Fibroblast of skin of abdomen (primary cell): ENCODE measurements at regions not wholly inside any gene's neighbourhood (a gene's known extent, or its start where the extent isn't known, plus 50 kb on each side); places are given as distances from the start of the nearest gene placed in this dataset.
A peak's percentile ranks its signal among the peaks of the same experiment; 100 is the strongest.

Experiments
- DNase-seq: peaks from one replicate; pipeline ENCODE4 v3.0.0-alpha.2; 2013

GRCh38 chr4:66097218-66097617 is 426.9 kb upstream of the EPHA5 start:
- no peak for DNase-seq

- no peak for DNase-seq
Measured at GRCh38 chr4:66095065-66095464, 424.8 kb upstream of the EPHA5 start.

- DNase-seq = no peak
Measured at GRCh38 chr4:66094070-66094469, 423.8 kb upstream of the EPHA5 start.

DNA sequence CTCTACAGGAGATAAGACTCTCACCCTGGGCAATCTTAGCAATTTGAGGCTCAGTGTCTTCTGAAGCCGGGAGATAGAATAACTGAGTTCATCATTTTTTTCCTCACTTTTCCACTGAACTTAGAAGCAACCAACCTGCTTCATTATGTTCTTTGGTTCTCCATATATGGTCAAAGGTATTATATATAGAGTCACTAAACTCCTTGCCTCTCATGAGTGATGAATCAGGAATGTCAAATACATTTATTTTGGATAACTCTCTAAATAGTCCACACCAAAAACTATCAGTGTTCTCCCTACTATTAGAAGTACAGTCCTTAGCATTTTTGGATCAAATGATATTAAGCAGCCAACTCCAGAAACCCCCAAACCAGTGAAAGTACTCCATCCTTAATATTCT is 421.5 kb upstream of the EPHA5 start:
- DNase-seq = peak; percentile 6

DNA sequence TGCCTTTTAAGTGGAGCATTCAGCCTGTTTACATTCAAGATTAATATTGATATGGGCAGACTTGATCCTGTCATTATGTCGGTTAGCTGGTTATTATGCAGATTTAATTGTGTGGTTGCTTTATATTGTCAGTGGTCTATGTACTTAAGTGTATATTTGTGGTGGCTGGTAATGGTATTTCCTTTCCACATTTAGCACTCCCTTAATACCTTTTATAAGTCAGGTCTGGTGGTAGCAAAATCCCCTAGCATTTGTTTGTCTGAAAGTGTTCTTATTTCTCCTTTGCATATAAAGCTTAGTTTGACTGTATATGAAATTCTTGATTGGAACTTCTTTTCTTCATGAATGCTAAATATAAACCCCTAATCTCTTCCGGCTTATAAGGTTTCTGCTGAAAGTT is 403.7 kb upstream of the EPHA5 start:
- DNase-seq = no peak

DNA sequence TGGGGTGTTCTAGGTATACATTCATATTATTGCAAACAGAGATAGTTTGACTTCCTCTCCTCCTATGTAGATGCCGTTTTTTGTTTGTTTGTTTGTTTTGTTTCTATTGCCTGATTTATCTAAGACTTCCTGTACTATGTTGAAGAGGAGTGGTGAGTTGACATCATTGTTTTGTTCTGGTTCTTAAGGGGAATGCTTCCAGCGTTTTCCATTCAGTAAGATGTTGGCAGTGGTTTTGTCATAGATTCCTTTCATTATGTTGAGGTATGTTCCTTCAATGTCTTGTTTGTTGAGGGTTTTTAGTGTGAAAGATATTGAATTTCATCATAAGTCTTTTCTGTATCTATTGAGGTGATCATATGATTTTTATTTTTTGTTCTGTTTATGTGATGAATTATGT is 401.6 kb upstream of the EPHA5 start:
- DNase-seq = no peak

DNA sequence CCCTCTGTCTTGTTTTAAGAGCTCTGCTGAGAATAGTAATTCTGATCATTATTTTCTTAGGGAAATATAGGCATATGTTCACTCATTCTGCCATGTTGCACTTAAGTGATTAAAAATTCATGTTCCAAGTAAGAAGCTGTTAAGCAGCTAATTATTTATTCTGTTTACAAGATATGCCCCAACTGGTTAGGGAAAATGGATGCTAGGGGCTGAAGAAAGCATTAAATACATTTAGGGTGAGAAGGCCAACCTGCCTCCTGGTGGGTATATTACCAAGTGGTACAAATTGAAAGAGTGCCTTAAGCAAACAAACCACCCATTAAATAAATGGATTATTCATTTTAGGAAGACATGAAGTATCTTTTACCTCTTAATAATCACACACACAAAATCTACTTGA is 392.6 kb upstream of the EPHA5 start:
- DNase-seq = no peak

GRCh38 chr4:66062044-66062443 is 391.8 kb upstream of the EPHA5 start:
- DNase-seq = peak; percentile 28

GRCh38 chr4:66059556-66059955 is 389.3 kb upstream of the EPHA5 start:
- no peak for DNase-seq

- no peak for DNase-seq
Measured at GRCh38 chr4:66059136-66059535, 388.8 kb upstream of the EPHA5 start.

GRCh38 chr4:66055999-66056398 is 385.7 kb upstream of the EPHA5 start:
- DNase-seq = no peak

DNA sequence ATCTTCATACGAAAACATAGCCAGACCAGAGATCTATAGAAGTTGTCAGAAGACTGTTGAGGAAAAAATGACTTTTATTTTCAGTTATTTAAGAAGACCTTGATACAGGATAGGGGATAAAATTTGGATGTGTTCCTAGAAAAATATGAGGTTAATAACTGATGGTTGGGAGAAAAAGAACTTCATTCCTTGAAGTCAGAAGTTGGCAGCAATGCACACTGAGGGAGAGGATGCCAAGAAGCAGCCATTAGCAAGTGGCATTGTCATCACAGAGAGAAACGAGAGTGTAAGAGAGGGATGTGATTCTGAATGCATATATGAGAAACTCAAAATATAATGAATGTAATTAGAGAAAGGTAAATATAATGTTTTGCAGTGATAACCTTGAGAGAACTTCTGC is 382.1 kb upstream of the EPHA5 start:
- DNase-seq = peak; percentile 4

DNA sequence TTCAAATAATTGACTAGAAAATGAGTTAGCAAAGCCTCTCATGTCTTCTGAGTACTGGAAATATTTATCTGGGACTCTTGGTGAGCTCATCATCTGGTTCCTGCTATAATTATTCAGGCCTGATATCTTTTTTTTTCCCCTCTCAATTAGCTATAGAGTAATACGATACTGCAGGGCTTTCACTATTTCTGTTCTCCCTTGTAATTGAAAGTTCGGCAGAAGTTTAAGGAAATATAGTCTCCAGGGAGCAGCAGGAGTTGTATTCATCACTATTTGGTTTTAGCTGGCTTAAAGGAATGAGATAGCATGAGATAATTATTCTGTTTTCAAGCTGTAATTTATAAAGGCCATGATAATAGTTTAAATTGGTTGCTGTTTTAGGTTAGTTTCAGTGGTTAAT is 378.6 kb upstream of the EPHA5 start:
- DNase-seq = peak; percentile 5

- no peak for DNase-seq
Measured at GRCh38 chr4:66045913-66046312, 375.6 kb upstream of the EPHA5 start.

- DNase-seq = no peak
Measured at GRCh38 chr4:66035701-66036100, 365.4 kb upstream of the EPHA5 start.

DNA sequence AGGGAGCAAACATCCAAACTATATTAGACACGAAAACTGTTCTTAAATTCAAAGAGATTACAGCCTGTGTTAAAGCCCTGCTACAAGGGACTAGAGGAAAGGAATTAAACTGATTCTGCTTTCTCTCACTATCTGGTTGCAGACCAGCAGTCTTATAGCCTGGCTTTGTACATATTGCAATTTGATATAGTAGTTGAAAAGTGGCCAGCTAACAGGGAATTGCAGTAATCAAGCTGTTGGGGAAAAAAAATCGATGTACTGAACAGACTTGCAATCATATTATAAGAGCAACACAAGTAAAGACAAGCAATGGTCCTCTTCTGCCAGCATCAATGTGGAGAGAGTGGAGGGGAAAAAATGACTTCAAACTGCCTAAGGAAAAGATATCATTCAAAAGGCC is 364.4 kb upstream of the EPHA5 start:
- no peak for DNase-seq

- DNase-seq = no peak
Measured at GRCh38 chr4:66034262-66034661, 364.0 kb upstream of the EPHA5 start.

GRCh38 chr4:66032571-66032970 is 362.3 kb upstream of the EPHA5 start:
- DNase-seq = no peak

GRCh38 chr4:66028668-66029067 is 358.4 kb upstream of the EPHA5 start:
- DNase-seq = no peak

DNA sequence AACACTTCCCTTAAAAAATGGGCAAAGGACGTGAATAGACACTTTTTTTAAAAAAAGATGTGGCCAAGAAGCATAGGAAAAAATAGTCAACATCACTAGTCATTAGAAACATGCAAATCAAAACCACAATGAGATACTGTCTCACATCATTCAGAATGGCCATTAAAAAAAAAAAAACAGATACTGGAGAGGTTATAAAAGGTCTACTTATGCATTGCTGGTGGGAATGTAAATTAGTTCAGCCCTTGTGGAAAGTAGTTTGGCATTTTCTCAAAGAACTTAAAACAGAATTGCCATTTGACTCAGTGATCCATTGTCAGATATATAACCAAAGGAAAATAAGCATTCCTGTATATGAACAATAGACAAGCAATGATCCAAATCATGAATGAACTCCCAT is 352.8 kb upstream of the EPHA5 start:
- DNase-seq = no peak

DNA sequence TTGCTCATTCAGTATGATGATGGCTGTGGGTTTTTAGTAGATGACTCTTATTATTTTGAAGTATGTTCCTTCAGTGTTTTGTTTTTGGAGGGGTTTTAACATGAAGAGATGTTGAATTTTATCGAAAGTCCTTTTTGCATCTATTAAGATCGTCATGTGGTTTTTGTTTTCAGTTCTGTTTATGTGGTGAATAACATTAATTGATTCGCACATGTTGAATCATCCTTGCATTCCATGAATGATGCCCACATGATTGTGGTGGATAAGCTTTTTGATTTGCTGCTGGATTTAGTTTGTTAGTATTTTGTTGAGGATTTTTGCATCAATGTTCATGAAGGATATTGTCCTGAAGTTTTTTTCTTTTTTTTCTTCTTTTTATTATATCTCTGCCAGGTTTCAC is 347.4 kb upstream of the EPHA5 start:
- no peak for DNase-seq

DNA sequence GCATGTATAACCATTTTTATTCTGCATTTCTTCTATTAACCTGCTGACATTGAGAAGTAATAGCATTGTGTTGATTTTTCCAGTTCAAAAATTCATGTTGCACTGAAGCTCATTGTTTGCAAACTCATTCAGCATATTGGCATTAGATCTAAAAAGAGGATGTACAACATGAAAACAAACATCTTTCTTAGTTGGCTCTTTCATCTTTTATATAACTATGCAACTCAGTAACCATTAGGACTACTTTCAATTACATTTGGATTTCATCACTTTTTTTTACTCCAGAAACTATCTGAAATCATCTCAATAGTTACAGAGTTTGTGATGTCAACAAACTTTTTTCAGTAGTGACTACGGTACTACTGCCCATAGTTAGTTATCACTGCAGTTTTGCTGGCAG is 346.0 kb upstream of the EPHA5 start:
- DNase-seq = no peak

DNA sequence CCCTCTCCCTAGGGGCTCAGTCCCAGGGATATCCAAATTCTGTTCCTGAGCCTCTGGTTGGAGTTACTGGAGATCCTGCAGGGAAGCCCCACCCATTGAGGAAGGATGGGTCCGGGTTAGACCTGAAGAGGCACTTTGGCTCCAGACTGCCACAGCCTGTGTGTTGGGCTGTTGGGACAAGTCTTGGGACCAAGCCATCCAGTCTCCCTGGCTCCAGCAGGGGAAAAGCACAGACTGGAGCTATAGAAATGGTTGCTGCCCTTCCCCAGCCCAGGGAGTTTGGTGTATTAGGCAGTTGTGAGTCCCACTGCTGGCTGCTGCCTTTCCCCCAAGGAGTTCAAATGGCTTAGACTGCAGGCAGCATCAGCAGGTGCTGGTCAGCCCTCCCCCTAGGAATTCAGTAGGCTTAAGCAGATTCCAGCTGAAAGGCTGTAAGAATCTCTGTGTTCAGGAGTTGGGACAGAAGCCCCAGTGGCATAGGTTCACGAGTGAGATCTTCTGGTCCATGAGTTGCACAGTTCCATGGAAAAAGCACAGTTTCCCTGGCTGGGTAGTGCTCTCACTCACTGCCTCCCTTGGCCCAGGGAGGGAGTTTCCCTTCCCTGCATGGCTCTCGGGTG is 344.0 kb upstream of the EPHA5 start:
- DNase-seq = no peak

- DNase-seq = peak; percentile 17
Measured at GRCh38 chr4:66000510-66001117, 330.3 kb upstream of the EPHA5 start.

DNA sequence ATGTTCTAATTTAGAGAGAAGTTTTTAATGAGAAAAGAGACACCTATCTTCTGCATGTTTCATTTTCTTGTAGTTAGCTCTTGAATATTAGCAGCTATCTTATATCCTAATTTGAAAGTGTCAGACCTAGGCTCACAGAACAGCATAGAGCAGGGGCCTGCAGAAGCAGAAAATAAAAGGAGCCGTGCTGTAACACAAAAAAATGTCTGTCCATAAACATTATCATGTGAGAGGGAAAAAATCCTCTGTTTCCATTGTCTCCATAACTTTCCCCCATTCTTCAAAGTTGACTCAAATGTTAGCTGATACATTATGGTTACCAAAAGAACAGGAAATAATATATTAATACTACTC is 329.2 kb upstream of the EPHA5 start:
- DNase-seq = no peak
